Ovary (tissue), 3 donors: ENCODE measurements at regions not wholly inside any gene's neighbourhood (a gene's known extent, or its start where the extent isn't known, plus 50 kb on each side); places are given as distances from the start of the nearest gene placed in this dataset.

ENCODE experiments used
- CTCF ChIP-seq, 3 donors: fragments of 450-650 bp in 2 of 3; fragments of 200-600 bp in 1 of 3; IDR thresholded peaks; one replicate each; pipeline versions ENCODE4 v1.5.1 to v1.8.0; 2016 to 2022; ENCODE audit warnings: antibody characterized with exemption in 3 of 3, mild to moderate bottlenecking in 1 of 3
- POLR2A ChIP-seq: fragments of 450-650 bp; IDR thresholded peaks from one replicate; pipeline ENCODE4 v1.6.1; 2017; ENCODE audit warnings: antibody characterized with exemption, mild to moderate bottlenecking, moderate library complexity
- donor health status: DM: no; HTN: no; CAD: no.

- TF ChIP-seq CTCF (IDR thresholded peaks at IDR 0.05): no peak
- no peak for TF ChIP-seq POLR2A
Measured at GRCh38 chr4:91851456-91851855, 452.3 kb upstream of the GRID2 start.
